A549 (cell line): ENCODE measurements at regions not wholly inside any gene's neighbourhood (a gene's known extent, or its start where the extent isn't known, plus 50 kb on each side); places are given as distances from the start of the nearest gene placed in this dataset.
A peak's percentile ranks its signal among the peaks of the same experiment; 100 is the strongest.

Source experiments
- ATAC-seq, 2 experiments: fragments of 200-7000 bp in 1 of 2; fragments of >200 bp in 1 of 2; cut with Nextera tagmentation in 1 of 2; cut with Tn5 transposase in 1 of 2; 3 replicates each; pipeline versions ENCODE4 v1.8.0 to v1.9.1; 2018 to 2020; ENCODE audit warnings: mild to moderate bottlenecking in 1 of 2, moderate library complexity in 1 of 2
- CTCF ChIA-PET: fragments of 300-600 bp; sonication (Branson Sonifier 250); formaldehyde crosslinking; extraction: SDS; loops from one replicate; lab custom pipeline; 2021; ENCODE audit warnings: antibody characterized with exemption, inconsistent platforms; lab: Yijun Ruan, JAX
- POLR2A ChIA-PET: fragments of 350-600 bp; formaldehyde crosslinking; extraction: SDS; loops from one replicate; lab custom pipeline; 2021; ENCODE audit warnings: antibody characterized with exemption, inconsistent platforms; lab: Yijun Ruan, JAX
- DNase-seq, 2 experiments: peaks; one replicate each; pipeline versions ENCODE4 v3.0.0 to v3.0.0-alpha.2; 2011 to 2016; ENCODE audit warnings: low read depth in 1 of 2, low spot score in 1 of 2
- FAIRE-seq: peaks from 2 replicates; lab custom pipeline; 2011; peaks lifted over from hg19 to GRCh38; lab: Jason Lieb, UNC
- H3K27ac ChIP-seq, 2 experiments: fragments of >200 bp; sonication (Bioruptor Twin); formaldehyde crosslinking; 3 replicates each; pipeline ENCODE4 v1.5.1; 2016 to 2017
- H3K4me1 ChIP-seq: fragments of >200 bp; sonication (Bioruptor Twin); formaldehyde crosslinking; 3 replicates; pipeline ENCODE4 v1.6.1; 2016
- H3K4me2 ChIP-seq: fragments of >200 bp; sonication (Bioruptor Twin); formaldehyde crosslinking; 3 replicates; pipeline ENCODE4 v1.6.1; 2016
- H3K4me3 ChIP-seq: fragments of >200 bp; sonication (Bioruptor Twin); formaldehyde crosslinking; 3 replicates; pipeline ENCODE4 v1.5.1; 2016
- H3K9me3 ChIP-seq: fragments of >200 bp; sonication (Bioruptor Twin); formaldehyde crosslinking; 3 replicates; pipeline ENCODE4 v1.6.1; 2016
- BHLHE40 ChIP-seq: IDR thresholded peaks from 2 replicates; pipeline ENCODE4 v1.6.1; 2012; ENCODE audit warnings: low read depth, low read length, inconsistent platforms
- CBX2 ChIP-seq: fragments of 200-600 bp; sonication (generic); IDR thresholded peaks from 2 replicates; pipeline ENCODE4 v1.6.1; 2016; ENCODE audit warnings: low read depth, mild to moderate bottlenecking, borderline replicate concordance
- CBX8 ChIP-seq: fragments of 200-600 bp; sonication (generic); IDR thresholded peaks from 2 replicates; pipeline ENCODE4 v1.6.1; 2016
- CHD2 ChIP-seq: fragments of 150-350 bp; IDR thresholded peaks from 2 replicates; pipeline ENCODE4 v1.6.1; 2014; ENCODE audit warnings: low read length; ENCODE audit not compliant: partially characterized antibody
- CTCF ChIP-seq: fragments of >200 bp; sonication (Bioruptor Twin); formaldehyde crosslinking; IDR thresholded peaks from 3 replicates; pipeline ENCODE4 v1.5.1; 2016
- ELK1 ChIP-seq: fragments of 150-350 bp; IDR thresholded peaks from 2 replicates; pipeline ENCODE4 v1.6.1; 2014; ENCODE audit warnings: low read depth, mild to moderate bottlenecking, low read length
- EP300 ChIP-seq, 2 experiments: fragments of >200 bp; sonication (Bioruptor Twin); formaldehyde crosslinking; IDR thresholded peaks; 2 replicates in 1 of 2; 3 replicates in 1 of 2; pipeline ENCODE4 v1.6.1; 2016 to 2017
- FOSL2 ChIP-seq, 2 experiments: fragments of 450-650 bp in 1 of 2; fragments of >200 bp in 1 of 2; sonication (Bioruptor Twin) in 1 of 2; formaldehyde crosslinking; IDR thresholded peaks; 2 replicates each; pipeline versions ENCODE4 v1.5.0 to v1.6.1; 2016 to 2020; ENCODE audit warnings: mild to moderate bottlenecking in 1 of 2, moderate library complexity in 1 of 2
- FOXS1 ChIP-seq: fragments of 250-450 bp; sonication (Bioruptor Pico); IDR thresholded peaks from 2 replicates; pipeline ENCODE4 v1.5.0; 2020; ENCODE audit warnings: mild to moderate bottlenecking, moderate library complexity
- HES2 ChIP-seq: fragments of >200 bp; sonication (Bioruptor Twin); formaldehyde crosslinking; IDR thresholded peaks from 2 replicates; pipeline ENCODE4 v1.6.1; 2016
- HEYL ChIP-seq: fragments of 250-450 bp; sonication (Bioruptor Pico); IDR thresholded peaks from 2 replicates; pipeline ENCODE4 v1.8.0; 2021; ENCODE audit warnings: mild to moderate bottlenecking, moderate library complexity
- HOXA7 ChIP-seq: fragments of 250-450 bp; sonication (Bioruptor Pico); IDR thresholded peaks from 2 replicates; pipeline ENCODE4 v1.5.0; 2020; ENCODE audit warnings: mild to moderate bottlenecking, moderate library complexity
- HOXB13 ChIP-seq: fragments of 250-450 bp; sonication (Bioruptor Pico); IDR thresholded peaks from 2 replicates; pipeline ENCODE4 v1.5.0; 2020; ENCODE audit warnings: low read depth, mild to moderate bottlenecking, moderate library complexity
- HOXB5 ChIP-seq: fragments of 250-450 bp; sonication (Bioruptor Pico); IDR thresholded peaks from 2 replicates; pipeline ENCODE4 v1.5.0; 2020; ENCODE audit warnings: mild to moderate bottlenecking, moderate library complexity
- KDM1A ChIP-seq: fragments of 200-600 bp; sonication (generic); IDR thresholded peaks from 2 replicates; pipeline ENCODE4 v1.6.1; 2016; ENCODE audit warnings: low read depth, mild to moderate bottlenecking
- MAZ ChIP-seq: fragments of 150-350 bp; IDR thresholded peaks from 2 replicates; pipeline ENCODE4 v1.6.1; 2014; ENCODE audit warnings: antibody characterized with exemption, low read depth, low read length, borderline replicate concordance
- NR3C1 ChIP-seq: fragments of >200 bp; sonication (Bioruptor Twin); formaldehyde crosslinking; IDR thresholded peaks from 3 replicates; pipeline ENCODE4 v1.6.1; 2017
- PHF8 ChIP-seq: fragments of 200-600 bp; sonication (generic); IDR thresholded peaks from 2 replicates; pipeline ENCODE4 v1.6.1; 2016; ENCODE audit warnings: low read depth, mild to moderate bottlenecking, antibody characterized with exemption, moderate library complexity, borderline replicate concordance
- POLR2A ChIP-seq: IDR thresholded peaks from 2 replicates; pipeline ENCODE4 v1.6.1; 2012; ENCODE audit warnings: mild to moderate bottlenecking, low read length
- POLR2AphosphoS2 ChIP-seq: conservative IDR thresholded peaks from 2 replicates; pipeline ENCODE4 v1.6.1; 2012; ENCODE audit warnings: low read length, improper control_type of control experiment, inconsistent platforms
- RAD21 ChIP-seq, 2 experiments: fragments of >200 bp in 1 of 2; sonication (Bioruptor Twin) in 1 of 2; formaldehyde crosslinking in 1 of 2; IDR thresholded peaks in 1 of 2; conservative IDR thresholded peaks in 1 of 2; 2 replicates in 1 of 2; 3 replicates in 1 of 2; pipeline ENCODE4 v1.6.1; 2012 to 2018; ENCODE audit warnings: inconsistent platforms in 1 of 2
- RCOR1 ChIP-seq: fragments of 150-350 bp; IDR thresholded peaks from 2 replicates; pipeline ENCODE4 v1.6.1; 2014; ENCODE audit warnings: antibody characterized with exemption, low read length, low read depth
- RFX5 ChIP-seq: fragments of 450-650 bp; IDR thresholded peaks from 2 replicates; pipeline ENCODE4 v1.7.1; 2014; ENCODE audit warnings: antibody characterized with exemption, mild to moderate bottlenecking, moderate library complexity
- RNF2 ChIP-seq: fragments of 200-600 bp; sonication (generic); IDR thresholded peaks from 2 replicates; pipeline ENCODE4 v1.6.1; 2016; ENCODE audit warnings: low read depth, mild to moderate bottlenecking, antibody characterized with exemption, moderate library complexity, borderline replicate concordance
- SMC3 ChIP-seq: fragments of >200 bp; sonication (Bioruptor Twin); formaldehyde crosslinking; IDR thresholded peaks from 3 replicates; pipeline ENCODE4 v1.6.1; 2018; ENCODE audit warnings: inconsistent platforms
- TP53 ChIP-seq: fragments of 250-450 bp; sonication (Bioruptor Pico); IDR thresholded peaks from 2 replicates; pipeline ENCODE4 v1.5.0; 2021; ENCODE audit warnings: mild to moderate bottlenecking, moderate library complexity
- ZC3H11A ChIP-seq: fragments of 450-650 bp; IDR thresholded peaks from 2 replicates; pipeline ENCODE4 v1.6.1; 2014; ENCODE audit warnings: antibody characterized with exemption, mild to moderate bottlenecking
- ZFP36 ChIP-seq: fragments of 450-650 bp; IDR thresholded peaks from 2 replicates; pipeline ENCODE4 v1.6.1; 2014; ENCODE audit warnings: borderline replicate concordance; ENCODE audit not compliant: partially characterized antibody
- ZSCAN20 ChIP-seq: fragments of 250-450 bp; sonication (Bioruptor Pico); IDR thresholded peaks from 2 replicates; pipeline ENCODE4 v1.8.0; 2022; ENCODE audit warnings: mild to moderate bottlenecking, moderate library complexity
- WGBS: methylation state at CpG from one replicate; pipeline ENCODE4 v1.1.6; 2017; ENCODE audit errors: missing lambda C conversion rate; 5-methylcytosine and 5-hydroxymethylcytosine counted together
- TF ChIP-seq, protein P1 (sequence below): IDR thresholded peaks from 2 replicates; pipeline ENCODE4 v1.6.1; 2012; ENCODE audit warnings: low read depth, borderline replicate concordance

DNA sequence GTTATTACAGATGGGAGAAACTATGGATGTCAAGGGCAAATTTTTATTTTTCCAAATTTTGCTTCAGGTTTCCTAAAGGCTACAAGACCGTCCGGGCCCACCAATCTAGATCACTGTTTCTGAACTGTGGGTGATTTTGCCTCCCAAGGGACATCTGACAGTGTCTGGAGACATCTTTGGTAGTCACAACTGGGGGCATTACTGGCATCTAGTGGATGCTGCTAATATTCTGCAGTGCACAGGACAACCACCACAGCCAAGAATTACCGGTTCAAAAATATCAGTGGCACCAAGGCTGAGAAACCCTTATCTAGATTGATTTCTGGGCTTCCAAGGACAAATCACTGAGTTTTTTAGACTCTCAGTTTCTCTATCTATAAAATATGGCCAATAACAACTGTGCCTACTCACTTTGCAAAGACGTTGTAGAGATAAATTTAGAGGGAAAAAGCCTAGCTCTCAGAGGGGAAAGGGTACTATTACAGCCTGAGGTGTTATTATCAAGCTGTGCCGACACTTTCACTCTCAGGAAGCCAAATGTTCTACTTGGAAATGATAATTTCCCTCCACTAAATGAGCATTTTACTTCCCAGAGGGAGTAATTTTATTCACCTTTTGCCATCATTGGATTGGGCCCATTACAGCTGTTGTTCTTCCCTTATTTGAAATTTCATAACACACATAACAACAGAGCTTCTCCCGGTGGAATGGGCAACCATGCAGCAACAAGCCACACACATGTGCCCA lies 442.1 kb downstream of the CENPC start:
- FAIRE-seq, result no peak
- no peak overlapping the region for H3K4me3 ChIP-seq
- ChIA-PET POLR2A (no interaction called here), CTCF (no interaction called here)
- H3K9me3 ChIP-seq, result no peaks in the 10 kb centered on the region
- no peak overlapping the region for H3K4me2 ChIP-seq
- 43% methylated on average over 5 of the region's 6 CpGs for WGBS
- no peaks in the 10 kb centered on the region for H3K4me1 ChIP-seq
- H3K27ac ChIP-seq, result no peak overlapping the region
- peak in 1 of 2 experiments; percentile 1 for DNase-seq
- ATAC-seq, result no peak
- TF ChIP-seq, protein P1, sequence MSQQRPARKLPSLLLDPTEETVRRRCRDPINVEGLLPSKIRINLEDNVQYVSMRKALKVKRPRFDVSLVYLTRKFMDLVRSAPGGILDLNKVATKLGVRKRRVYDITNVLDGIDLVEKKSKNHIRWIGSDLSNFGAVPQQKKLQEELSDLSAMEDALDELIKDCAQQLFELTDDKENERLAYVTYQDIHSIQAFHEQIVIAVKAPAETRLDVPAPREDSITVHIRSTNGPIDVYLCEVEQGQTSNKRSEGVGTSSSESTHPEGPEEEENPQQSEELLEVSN, result no peak

GRCh38 chr4:67101612-67102011 lies 443.7 kb downstream of the CENPC start:
- no peak overlapping the region for H3K27ac ChIP-seq
- no peak overlapping the region for H3K4me3 ChIP-seq
- H3K4me1 ChIP-seq, result no peaks in the 10 kb centered on the region
- no peak overlapping the region for H3K4me2 ChIP-seq
- TF ChIP-seq HOXA7 (CRISPR knock-in tag) (no peak), RFX5 (no peak), RNF2 (no peak), SMC3 (no peak), HES2 (no peak), HOXB13 (CRISPR knock-in tag) (no peak), HOXB5 (CRISPR knock-in tag) (no peak), TP53 (CRISPR knock-in tag) (no peak), CBX8 (no peak), CTCF (no peak), RCOR1 (no peak)
- CTCF ChIA-PET, result no interaction called here
- ATAC-seq (no peak), FAIRE-seq (no peak), DNase-seq (no peak)
- H3K9me3 ChIP-seq, result no peaks in the 10 kb centered on the region
- POLR2A ChIA-PET, result no interaction called here

GRCh38 chr4:67092351-67092750 lies 453.0 kb downstream of the CENPC start:
- FAIRE-seq (no peak), ATAC-seq (no peak), DNase-seq (no peak)
- 2% methylated on average over 4 of the region's 4 CpGs for WGBS
- ChIA-PET POLR2A (no interaction called here), CTCF (no interaction called here)
- Histone ChIP-seq H3K27ac (no peak overlapping the region), H3K4me1 (no peaks in the 10 kb centered on the region), H3K4me2 (no peak overlapping the region), H3K4me3 (no peak overlapping the region), H3K9me3 (no peaks in the 10 kb centered on the region)
- TF ChIP-seq ZC3H11A (no peak), RAD21 (conservative IDR thresholded peaks at IDR 0.05 in 1 of 2, IDR thresholded peaks at IDR 0.05 in 1 of 2) (no peak), MAZ (no peak), KDM1A (no peak), ZSCAN20 (CRISPR knock-in tag) (no peak), ELK1 (no peak), PHF8 (no peak), HOXB13 (CRISPR knock-in tag) (no peak), SMC3 (no peak), EP300 (IDR thresholded peaks at IDR 0.05) (no peak), FOXS1 (CRISPR knock-in tag) (no peak), ZFP36 (no peak), POLR2A (no peak), FOSL2 (IDR thresholded peaks at IDR 0.05) (no peak), FOSL2 (CRISPR knock-in tag; IDR thresholded peaks at IDR 0.05) (no peak), NR3C1 (no peak), BHLHE40 (no peak), CBX2 (no peak), HEYL (CRISPR knock-in tag) (no peak), POLR2AphosphoS2 (no peak), CHD2 (no peak)
